Testis (tissue), 2 donors: ENCODE measurements at regions not wholly inside any gene's neighbourhood (a gene's known extent, or its start where the extent isn't known, plus 50 kb on each side); places are given as distances from the start of the nearest gene placed in this dataset.

ENCODE experiments used
- CTCF ChIP-seq, 3 experiments: fragments of 450-650 bp in 2 of 3; fragments of 200-600 bp in 1 of 3; sonication (generic) in 1 of 3; IDR thresholded peaks; one replicate each; pipeline ENCODE4 v1.5.1; 2016 to 2019; ENCODE audit warnings: antibody characterized with exemption in 3 of 3, mild to moderate bottlenecking in 2 of 3, moderate library complexity in 1 of 3
- POLR2A ChIP-seq: fragments of 450-650 bp; IDR thresholded peaks from one replicate; pipeline ENCODE4 v1.6.1; 2017; ENCODE audit warnings: antibody characterized with exemption, mild to moderate bottlenecking, moderate library complexity

GRCh38 chr6:122079916-122080315 lies 319.5 kb upstream of the HSF2 start:
- no peak for TF ChIP-seq CTCF (IDR thresholded peaks at IDR 0.05)
- TF ChIP-seq POLR2A, result no peak
